ENCODE measurements at regions not wholly inside any gene's neighbourhood (a gene's known extent, or its start where the extent isn't known, plus 50 kb on each side); places are given as distances from the start of the nearest gene placed in this dataset.
"Not testable (repeated sequence)": the region's sequence is repeated elsewhere in the genome, so short reads cannot be mapped to it uniquely, and the experiment has no call there.

GRCh38 chr2:239594772-239595608 is 194.2 kb upstream of the HDAC4 start:
- no peak for DNase-seq

GRCh38 chr2:239594019-239594771 is 193.4 kb upstream of the HDAC4 start:
- no peak for DNase-seq

GRCh38 chr2:239593455-239593854 is 192.6 kb upstream of the HDAC4 start:
- no peak for DNase-seq

- DNase-seq: not testable (repeated sequence)
These were observed 191.9 kb upstream of the HDAC4 start for GRCh38 chr2:239592629-239593290.

GRCh38 chr2:239590995-239591915 is 190.4 kb upstream of the HDAC4 start:
- DNase-seq: no peak

- no peak for DNase-seq
These were observed 189.5 kb upstream of the HDAC4 start for GRCh38 chr2:239590276-239590675.

GRCh38 chr2:239589833-239590232 is 189.0 kb upstream of the HDAC4 start:
- DNase-seq: no peak

GRCh38 chr2:239589270-239589825 is 188.5 kb upstream of the HDAC4 start:
- no peak for DNase-seq

- DNase-seq: no peak
These were observed 187.8 kb upstream of the HDAC4 start for GRCh38 chr2:239588451-239589269.

- no peak for DNase-seq
These were observed 187.0 kb upstream of the HDAC4 start for GRCh38 chr2:239587841-239588240.

GRCh38 chr2:239587311-239587731 is 186.5 kb upstream of the HDAC4 start:
- DNase-seq: no peak

- no peak for DNase-seq
These were observed 186.0 kb upstream of the HDAC4 start for GRCh38 chr2:239586651-239587310.

- no peak for DNase-seq
These were observed 184.6 kb upstream of the HDAC4 start for GRCh38 chr2:239585422-239585821.

- DNase-seq: no peak
These were observed 184.2 kb upstream of the HDAC4 start for GRCh38 chr2:239584986-239585385.

GRCh38 chr2:239583879-239584859 is 183.3 kb upstream of the HDAC4 start:
- DNase-seq: no peak

GRCh38 chr2:239583171-239583878 is 182.5 kb upstream of the HDAC4 start:
- no peak for DNase-seq

- no peak for DNase-seq
These were observed 181.7 kb upstream of the HDAC4 start for GRCh38 chr2:239582476-239582875.

- no peak for DNase-seq
These were observed 180.6 kb upstream of the HDAC4 start for GRCh38 chr2:239581352-239581901.

GRCh38 chr2:239580199-239580527 is 179.3 kb upstream of the HDAC4 start:
- no peak for DNase-seq

Data from AML-193 (cell line).